HG03565 (cell line): ENCODE measurements at regions not wholly inside any gene's neighbourhood (a gene's known extent, or its start where the extent isn't known, plus 50 kb on each side); places are given as distances from the start of the nearest gene placed in this dataset.

Experiments
- ATAC-seq: cut with Tn5 transposase; IDR thresholded peaks from one replicate; pipeline ENCODE4 v1.9.1; 2021; ENCODE audit warnings: mild to moderate bottlenecking, moderate library complexity; ENCODE audit not compliant: unreplicated experiment

DNA sequence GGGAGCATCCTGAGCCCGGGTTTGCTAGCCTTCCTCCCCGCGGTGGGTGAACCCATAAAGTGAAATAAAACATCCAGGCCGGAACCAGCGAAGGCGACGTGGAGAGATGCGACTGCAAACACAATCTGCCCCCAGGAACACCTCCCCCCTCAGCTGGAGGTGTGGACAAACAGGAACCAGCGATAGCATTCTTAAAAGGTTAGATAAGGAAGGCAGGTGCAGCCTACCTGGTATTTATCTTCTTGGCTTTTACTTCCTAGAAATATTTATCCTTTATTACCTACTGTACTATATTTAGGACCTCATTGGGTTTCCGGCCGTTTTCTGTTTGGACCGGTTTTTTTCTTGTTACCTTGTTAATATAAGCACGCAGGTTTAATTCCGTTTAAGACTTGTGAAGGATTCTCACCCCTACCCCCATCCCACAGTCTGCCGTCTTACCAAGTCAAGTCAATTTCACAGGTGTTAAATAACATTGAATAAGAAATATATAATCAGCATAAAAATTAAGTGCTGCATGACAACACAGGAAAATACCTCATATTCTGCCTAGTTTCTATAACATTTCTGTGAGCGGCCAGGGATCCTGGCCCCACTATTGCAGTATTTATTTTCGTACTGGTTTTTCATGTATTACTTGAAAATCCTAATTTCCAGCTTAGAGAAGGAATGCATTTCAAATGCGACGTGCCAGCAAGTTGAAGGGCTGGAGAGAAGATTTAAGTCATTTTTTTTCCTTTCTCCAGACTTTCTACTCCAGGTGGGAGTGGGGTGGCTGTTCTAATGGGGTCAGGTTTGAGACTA, 224.0 kb upstream of the ID2 start:
- ATAC-seq = no peak

DNA sequence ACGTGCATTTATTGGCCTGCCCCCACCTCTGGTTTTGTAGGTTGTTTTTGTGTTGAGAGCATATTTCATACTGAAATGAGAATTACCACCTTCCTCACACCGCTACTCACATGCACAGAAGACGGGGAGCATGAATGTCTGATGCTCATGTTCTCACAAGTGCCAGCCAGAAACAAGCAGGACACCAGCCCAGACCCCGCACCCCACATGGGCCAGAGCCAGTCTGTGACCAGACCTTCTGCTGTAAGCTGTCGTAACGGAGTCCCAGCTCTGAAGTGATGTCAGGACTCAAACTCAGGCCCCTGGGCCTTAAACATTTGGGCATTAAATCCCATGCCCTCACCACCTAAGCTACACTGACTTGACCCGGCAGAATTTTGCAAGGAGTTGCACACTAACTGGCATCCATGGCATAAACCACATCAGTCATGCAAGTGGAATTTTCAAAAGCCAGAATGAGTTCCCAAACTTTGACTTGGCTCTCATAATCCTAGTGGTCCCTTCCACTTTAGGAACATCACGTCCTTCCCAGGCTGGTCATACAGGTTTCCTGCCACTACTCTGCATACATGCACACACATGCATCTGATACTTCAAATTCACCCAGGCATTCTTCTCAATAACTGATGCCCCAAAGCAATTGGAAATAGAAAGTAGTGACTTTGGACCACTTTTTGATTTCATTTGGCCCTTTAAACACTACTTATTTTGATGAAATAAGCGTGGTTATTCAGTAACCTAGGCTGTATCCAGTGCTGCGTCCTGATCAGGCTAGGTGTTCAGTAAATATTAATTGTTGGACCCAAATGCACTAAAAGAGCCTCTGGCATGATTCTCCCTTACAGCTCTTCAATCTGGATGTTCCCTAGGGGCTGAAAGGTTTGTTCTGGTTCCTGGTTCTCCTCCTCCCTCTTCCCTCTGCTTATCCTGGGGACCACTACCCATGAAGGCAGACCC, 223.1 kb upstream of the ID2 start:
- no peak for ATAC-seq

DNA sequence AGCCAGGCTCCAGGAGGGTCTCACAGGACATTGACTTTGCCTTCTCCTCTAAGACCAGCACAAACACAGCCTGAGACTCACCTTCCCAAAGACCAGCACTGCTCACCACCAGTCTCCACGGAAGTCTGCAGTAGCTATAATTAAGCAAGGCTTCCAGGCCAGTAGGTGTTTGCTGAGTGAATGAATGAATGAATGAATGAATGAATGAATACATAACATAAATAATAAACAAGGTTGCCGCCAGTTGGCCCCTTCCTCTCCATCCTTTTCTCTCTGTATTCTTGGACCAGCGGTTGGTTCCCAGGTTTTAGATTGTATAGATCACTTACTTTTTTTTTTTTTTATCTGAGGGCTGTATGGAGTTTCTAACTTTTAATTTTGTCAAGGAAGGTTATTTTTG, 222.4 kb upstream of the ID2 start:
- ATAC-seq = no peak

DNA sequence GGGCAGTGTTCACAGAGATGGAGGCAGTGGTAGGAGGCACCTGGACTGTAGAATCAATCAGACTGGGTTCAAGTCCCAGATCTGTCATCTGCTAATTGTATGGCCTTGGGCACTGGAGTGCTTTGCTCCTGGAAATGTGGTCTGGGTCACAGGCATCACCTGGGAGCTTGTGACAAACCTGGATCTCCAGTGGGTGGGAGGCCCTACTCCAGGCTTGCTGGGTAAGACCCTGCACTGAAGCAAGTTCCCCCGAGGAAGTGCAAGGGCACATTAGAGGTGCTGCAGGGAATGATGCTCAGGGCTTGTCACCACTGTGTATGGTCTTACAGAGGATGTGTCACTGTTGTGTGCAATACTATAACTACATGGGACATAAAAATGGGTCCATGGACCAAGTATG, 220.5 kb upstream of the ID2 start:
- ATAC-seq = no peak

DNA sequence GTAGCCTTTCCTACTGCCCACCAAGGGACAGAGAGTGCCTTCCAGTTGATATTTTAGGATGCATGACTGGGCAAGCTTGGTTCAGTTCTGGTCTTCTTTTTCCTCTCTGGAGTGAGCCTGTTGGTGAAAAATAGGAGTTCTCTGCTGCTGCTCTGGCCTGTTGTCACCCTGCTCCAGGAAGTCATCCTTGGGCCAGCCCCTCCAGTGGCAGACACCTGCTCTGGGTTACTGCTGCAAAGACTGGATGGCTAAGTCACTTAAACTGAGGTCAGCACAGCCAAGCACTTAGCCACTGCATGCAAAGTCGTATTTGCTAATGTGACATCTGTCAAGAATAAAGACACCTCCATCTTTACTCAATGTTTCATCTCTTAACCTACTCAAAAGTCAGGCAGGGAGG, 219.6 kb upstream of the ID2 start:
- ATAC-seq = no peak

DNA sequence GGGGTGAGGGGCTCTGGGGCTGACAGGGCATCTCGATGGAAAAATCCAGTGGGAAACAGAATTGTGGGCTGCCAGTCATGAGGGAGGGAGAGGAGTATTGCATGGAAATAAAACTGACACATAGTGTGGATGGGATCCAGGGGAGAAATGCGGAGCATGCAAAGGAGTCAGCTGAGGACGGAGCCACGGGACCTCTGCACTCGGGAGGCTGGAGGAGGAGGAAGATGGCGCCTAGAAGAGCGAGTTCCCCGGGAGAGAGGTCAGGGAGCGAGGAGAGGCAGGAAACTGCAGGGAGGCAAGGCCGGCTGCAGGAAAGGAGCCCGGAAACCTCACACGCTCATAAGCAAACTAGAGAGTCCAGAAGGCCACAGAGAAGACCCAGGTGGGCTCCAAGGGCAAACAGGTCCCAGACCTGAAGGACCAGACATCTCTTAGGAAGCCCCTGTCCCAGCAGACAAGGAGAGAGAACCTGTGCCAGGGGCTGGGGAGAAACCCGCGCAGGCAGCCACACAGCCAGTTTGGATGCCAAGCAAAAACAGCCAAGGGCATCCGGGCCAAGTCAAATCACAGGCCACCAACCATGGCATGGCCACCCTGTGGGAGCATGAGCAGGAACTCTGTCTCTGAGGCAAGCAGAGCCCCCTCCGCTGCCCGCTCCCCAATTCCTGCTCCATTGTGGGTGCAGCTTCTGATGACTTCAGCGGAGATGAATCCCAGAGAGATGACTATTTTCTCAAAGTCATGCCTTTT, 218.8 kb upstream of the ID2 start:
- ATAC-seq = no peak

DNA sequence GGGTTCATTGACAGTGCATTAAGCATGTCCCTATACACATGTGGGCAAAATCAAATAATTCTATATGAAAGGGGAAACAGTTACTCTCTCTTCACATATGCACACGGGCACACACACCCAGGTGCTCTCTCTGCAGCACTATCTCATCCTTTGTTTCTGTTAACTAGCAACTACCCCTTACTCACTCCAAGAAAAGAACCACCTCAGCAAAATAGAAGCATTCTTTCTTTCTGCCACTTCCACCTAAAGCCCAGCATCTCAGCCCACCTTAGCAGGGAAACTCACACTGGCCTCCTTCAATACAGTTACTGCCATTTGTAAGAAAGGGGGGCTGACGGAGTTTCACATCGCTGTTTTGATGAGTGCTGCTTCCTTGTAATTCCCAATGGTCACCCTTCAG, 216.3 kb upstream of the ID2 start:
- ATAC-seq = no peak

DNA sequence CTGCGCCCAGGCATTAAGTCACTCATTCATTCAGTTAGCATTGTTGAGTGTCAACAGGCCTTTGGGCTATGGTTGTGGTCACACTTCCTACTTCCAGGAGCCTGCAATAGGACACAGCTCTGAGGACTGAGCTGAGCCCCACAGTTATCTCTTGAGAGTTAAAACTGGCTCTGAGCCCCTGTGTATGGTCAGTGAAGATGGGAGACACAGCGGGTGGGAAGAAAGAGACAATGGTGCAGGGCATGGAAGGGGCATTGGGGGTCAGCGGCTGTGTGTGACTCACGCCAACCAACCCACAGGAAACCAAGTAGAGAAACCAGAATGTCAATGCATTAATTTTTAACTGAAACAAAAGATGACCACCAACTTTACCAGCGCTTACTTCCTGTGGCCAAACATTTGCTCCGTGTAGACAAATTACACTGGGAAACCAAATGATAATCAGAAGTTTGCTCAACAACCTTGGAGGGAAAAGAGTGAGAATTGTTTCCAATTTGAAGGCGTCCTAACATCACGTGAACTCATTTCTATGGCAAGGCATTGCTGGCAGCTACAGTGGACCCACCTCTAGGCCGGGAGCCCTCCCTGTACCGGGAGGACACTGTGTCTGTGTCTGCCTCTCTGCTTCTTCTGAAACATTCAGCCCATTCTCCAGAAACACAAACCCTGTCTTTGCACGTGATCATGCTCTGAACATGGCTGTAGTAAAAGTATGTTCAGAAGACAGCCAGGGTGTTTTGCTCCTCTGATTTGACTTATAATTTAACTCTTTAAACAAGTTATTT, 212.0 kb upstream of the ID2 start:
- no peak for ATAC-seq

DNA sequence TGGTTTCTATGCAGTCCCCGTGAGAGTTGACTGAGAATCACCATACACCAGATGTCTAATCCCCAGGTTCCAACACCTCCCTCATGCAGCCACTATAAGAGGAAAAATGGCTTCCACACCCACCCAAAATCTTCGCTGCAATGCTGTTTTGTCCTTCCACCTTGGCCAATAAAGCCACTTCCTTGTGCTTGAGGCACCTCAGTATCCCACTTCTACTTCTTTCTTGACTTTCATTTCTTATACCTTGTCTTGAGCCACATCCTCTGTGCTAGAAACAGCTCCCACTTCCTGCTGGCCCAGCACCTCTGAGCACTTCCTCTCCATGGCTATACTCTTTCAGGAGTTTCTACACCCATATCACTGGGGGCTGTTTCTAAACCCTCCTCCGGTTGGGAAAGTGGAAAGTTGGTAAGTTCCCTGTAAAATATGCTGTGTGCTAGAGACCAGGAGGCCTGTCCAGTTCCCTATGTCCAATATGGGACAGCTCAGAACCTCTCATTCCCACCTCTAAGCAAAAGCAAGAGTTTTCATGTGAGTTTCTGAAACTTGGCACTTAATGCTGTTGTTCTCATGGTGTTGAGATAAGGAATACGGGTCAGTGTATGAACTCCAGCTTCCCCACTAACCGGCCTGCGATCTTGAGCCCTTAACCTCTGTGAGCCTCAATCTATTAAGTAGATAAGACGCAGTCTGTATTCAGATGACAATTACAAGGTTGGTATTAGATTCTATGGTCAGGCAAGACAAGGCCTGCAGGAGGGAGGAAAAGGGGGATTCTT, 209.1 kb upstream of the ID2 start:
- no peak for ATAC-seq

DNA sequence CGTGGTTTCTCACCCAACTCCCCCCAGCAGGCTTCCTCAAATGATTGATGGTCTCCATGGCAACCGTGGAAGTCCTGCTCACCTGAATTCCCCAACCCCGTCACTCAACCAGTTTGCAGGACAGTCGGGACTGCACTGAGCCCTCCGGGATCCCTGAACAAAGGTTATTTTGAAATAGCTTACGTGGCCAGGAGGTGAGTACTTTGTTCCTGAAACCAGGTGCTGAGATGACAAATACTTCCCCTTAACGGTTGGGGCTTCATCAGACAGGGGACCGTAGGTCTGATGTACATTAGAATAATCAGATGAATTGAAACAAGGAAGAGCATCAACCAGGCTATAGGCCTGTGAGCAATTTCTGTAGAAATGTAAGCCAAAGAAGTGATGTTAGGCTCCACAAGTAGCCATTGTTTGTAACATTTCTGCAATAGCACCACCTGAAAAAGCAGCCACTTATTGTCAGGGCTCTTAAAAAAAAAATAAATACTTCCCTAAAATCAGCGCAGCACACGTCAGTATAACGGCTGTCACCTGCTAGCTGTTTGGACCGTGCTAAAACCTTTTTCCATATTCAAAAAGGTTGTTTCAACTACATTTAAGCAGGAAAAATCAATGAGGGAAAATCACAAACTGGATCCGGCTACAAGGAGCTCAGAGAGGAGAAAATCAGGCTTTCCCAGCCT, 206.4 kb upstream of the ID2 start:
- peak; percentile 34 for ATAC-seq

DNA sequence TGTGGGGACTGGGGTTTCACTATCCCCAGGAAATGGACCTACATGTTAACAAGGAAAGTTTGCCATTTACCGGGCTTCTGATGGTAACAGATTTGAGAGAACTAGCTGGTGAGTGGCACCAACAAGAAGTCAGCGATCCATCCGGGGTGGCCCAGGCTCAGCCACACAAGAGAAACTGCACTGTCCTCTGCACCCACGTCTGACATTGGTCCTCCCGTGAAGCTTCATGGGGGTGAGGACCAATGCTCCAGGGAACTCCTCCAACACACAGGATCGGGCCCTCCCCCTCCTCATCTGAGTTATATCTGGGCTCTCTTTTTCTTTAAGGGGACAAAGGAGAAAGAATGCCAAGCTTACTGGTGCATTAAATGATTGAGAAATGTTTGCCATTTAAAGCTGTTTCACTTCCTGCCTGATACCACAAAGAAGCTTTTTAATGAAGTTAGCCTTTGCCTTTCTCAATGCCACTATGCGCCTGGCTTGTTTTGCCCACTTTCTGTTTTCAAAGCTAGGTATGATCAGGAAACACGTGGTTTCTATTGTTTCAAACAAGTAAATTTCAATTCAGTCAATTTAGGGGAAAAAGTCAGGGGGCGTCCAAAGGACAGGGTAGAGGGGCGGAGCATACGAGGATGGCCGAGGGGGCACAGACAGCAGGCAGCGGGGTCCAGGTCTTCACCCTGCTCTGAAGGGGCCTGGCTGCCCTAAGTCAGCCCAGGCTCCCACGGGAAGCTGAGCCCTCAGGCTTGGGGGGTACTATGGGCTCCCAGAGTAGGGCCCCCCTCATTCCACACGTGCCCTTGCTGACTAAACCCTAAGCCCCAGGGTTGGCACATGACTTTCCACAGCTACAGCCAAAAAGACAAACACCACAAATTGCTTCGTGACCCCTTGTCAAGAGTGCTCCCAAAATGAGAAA, 204.0 kb upstream of the ID2 start:
- ATAC-seq = peak; percentile 43

DNA sequence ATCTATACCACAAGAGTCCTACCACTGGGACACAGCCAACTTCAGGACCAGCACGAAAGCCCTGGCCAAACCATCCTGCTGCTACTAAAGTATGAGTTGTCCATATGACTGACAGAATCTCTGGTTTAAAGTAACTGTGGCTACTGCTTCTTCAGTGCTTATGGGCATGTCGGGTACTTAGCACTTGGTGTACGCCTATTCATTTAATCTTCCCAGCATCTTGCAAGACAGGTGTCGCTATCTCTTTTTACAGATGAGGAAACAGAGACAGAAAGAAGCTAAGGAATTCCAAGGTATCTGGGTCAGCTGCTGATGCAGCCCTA, 203.4 kb upstream of the ID2 start:
- no peak for ATAC-seq

DNA sequence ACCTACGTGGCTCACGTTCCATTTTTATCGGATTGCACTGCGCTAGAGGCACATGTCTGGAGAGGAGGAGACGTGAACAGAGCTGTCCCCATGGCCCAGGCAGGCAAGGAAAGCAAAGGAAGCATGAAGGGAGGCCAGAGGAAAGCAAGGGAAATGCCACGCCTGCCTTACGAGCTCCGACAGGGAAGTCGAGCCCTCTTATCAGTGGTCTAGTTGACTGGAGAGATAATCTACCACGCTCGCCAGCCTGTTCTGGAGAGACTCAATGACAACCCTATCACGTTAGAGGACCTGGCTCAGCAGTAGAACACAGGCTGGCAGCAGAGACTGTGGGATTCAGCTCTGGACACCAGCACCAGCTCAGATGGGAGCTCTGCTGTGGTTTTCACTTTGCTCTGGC, 202.6 kb upstream of the ID2 start:
- no peak for ATAC-seq

DNA sequence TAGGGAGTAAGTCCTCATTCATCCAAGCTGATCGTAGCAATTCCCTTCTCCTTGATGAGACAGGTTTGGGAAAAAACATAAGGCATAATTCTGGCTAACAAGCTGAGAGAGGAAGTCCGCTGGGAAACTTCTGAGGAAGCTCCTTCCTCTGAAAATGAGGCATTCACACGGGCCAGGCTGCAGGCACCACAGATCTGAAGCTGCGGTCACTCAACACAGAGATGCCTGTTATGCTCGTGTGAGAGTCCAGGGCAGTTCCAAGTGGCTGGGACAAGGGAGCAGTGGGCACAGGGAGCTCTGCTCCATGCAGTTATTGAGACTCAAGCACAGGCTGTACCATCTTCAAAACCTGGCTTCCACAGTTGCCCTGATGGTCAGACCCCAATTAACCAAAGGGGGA, 200.9 kb upstream of the ID2 start:
- no peak for ATAC-seq

DNA sequence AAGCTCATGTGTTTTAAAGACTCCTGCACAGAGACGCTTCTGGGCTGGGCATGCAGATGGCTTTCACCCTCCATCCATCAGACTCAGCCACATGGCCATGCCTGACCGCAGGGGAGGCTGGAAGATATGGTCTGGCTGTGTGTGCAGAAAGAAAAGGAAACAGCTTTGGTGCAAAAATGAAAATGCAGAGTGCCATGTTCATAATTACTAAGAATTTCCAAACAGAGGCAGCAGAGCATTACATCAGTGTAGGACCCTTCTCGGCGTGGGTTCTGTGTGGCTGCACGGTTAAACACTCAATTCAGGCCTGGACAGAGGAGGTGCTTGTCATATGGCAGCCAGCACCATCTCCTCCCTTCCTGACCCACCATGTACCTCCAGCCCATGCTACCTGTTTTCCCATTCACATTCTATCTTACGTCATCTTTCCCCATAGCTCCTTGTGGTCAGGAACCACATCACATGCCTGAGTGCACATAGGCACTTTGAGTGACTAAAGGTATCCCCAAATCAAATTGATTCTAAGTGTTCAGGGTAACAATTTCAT, 200.3 kb upstream of the ID2 start:
- ATAC-seq = peak; percentile 34

DNA sequence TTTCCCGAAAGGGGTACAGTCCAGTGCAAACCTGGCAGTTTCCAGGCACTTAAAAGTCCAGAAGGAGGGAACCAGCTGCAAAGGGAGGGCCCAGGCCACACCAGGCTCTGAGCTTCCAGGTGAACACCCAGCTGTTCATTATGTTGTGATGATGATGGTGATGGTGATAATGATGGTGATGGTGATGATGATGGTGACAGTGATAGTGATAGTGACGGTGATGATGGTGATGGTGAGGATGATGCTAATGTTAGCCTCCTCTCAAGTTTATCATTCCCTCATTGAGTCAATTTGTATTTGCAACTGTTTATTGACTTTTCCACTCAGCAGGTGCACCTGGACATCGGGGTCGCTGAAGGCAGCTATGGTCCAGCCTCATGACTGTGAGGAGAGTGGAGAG, 199.4 kb upstream of the ID2 start:
- no peak for ATAC-seq

DNA sequence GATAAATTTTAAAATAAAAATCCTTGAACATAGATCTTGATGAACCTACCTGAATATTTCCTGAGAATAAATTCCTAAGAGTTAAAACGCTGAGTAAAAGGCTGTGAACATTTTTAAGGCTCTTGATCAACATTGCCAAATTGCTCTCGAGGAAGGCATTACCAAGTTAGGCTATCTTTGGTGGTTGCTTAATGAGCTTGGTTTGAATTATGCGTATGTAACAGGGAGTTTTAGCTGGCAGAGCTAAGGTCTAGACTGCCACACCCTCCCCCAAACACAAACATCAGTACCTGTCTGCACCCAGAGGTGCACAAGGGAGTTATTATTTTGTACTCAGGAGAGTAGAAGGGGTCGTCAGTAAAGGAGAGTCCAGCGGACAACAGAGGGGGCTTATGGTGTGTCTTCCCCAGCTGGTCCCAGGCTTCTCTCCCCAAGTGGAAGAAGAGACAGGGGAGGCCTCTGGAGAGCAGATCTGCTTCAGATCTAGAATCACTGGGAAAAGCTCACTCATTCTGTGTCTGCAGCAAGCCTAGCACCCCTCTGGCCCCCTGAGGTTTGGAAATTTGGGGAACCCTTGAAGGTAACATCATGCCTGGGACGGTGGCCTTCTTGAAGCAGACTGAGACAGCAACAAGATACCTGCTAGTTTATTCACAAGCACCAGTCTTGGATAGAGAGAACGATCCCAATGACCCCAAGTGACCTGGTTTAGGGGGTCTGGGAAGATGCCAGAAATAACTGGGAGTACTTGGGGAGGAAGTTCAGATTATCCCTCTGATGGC, 197.2 kb upstream of the ID2 start:
- no peak for ATAC-seq
